Endothelial cell of umbilical vein (primary cell): ENCODE measurements at regions not wholly inside any gene's neighbourhood (a gene's known extent, or its start where the extent isn't known, plus 50 kb on each side); places are given as distances from the start of the nearest gene placed in this dataset.
"Not testable (repeated sequence)": the region's sequence is repeated elsewhere in the genome, so short reads cannot be mapped to it uniquely, and the experiment has no call there.

Experiments used
- BruUV-seq: library from RNA; stranded (reverse); fragments of 400-500 nt; replicated peaks from 2 replicates; lab custom pipeline; 2021; lab: Mats Ljungman, UMichigan
- CTCF ChIA-PET: fragments of 300-600, 350-600 bp; sonication (Branson Sonifier 250); formaldehyde crosslinking; loops from one replicate; lab custom pipeline; 2021; ENCODE audit warnings: antibody characterized with exemption, inconsistent platforms; lab: Charles Lee
- POLR2A ChIA-PET: fragments of 300-600, 350-600 bp; sonication (Branson Sonifier 250); formaldehyde crosslinking; loops from one replicate; lab custom pipeline; 2021; ENCODE audit warnings: antibody characterized with exemption, inconsistent platforms; lab: Charles Lee
- DNase-seq: peaks from one replicate; pipeline ENCODE4 v3.0.0-alpha.2; 2011; ENCODE audit warnings: low read depth, low spot score
- FAIRE-seq: peaks from 2 replicates; lab custom pipeline; 2011; peaks lifted over from hg19 to GRCh38; lab: Jason Lieb, UNC
- H2AFZ ChIP-seq: 2 replicates; pipeline ENCODE4 v1.6.0; 2012; ENCODE audit warnings: low read depth, low read length, control low read depth, inconsistent platforms
- H3K27ac ChIP-seq: 2 replicates; pipeline ENCODE4 v1.5.1; 2011; ENCODE audit warnings: low read depth, mild to moderate bottlenecking, control low read depth, low read length, moderate library complexity; ENCODE audit not compliant: insufficient read depth
- H3K27me3 ChIP-seq, 2 experiments: 2 replicates each; pipeline versions ENCODE4 v1.6.0 to v1.6.1; 2011; ENCODE audit warnings: low read length in 2 of 2, mixed read lengths in 1 of 2; ENCODE audit not compliant: control insufficient read depth in 2 of 2, insufficient read depth in 2 of 2
- H3K36me3 ChIP-seq, 2 experiments: 2 replicates in 1 of 2; 3 replicates in 1 of 2; pipeline ENCODE4 v1.5.1; 2011; ENCODE audit warnings: low read length in 2 of 2, mild to moderate bottlenecking in 1 of 2, moderate library complexity in 1 of 2; ENCODE audit not compliant: control insufficient read depth in 2 of 2, insufficient read depth in 2 of 2; ENCODE audit errors: extremely low read depth in 1 of 2
- H3K4me1 ChIP-seq: 3 replicates; pipeline ENCODE4 v1.5.1; 2011; ENCODE audit warnings: mild to moderate bottlenecking, low read length; ENCODE audit not compliant: control insufficient read depth, insufficient read depth; ENCODE audit errors: extremely low read depth
- H3K4me2 ChIP-seq: 2 replicates; pipeline ENCODE4 v1.6.1; 2011; ENCODE audit warnings: low read length, control low read depth, mixed read lengths; ENCODE audit not compliant: insufficient read depth
- H3K4me3 ChIP-seq, 3 experiments: fragments of 200-600 bp in 1 of 3; sonication (generic), shearing (Covaris generic) in 1 of 3; replicated peaks in 1 of 3; 2 replicates each; pipeline ENCODE4 v1.5.1; 2011 to 2016; ENCODE audit warnings: control low read depth in 3 of 3, low read length in 3 of 3, mild to moderate bottlenecking in 2 of 3, inconsistent platforms in 1 of 3, low read depth in 1 of 3, moderate library complexity in 1 of 3; ENCODE audit not compliant: insufficient read depth in 1 of 3
- H3K79me2 ChIP-seq: 2 replicates; pipeline ENCODE4 v1.6.0; 2012; ENCODE audit warnings: low read length, inconsistent platforms; ENCODE audit not compliant: control insufficient read depth, insufficient read depth
- H3K9ac ChIP-seq: replicated peaks from 2 replicates; pipeline ENCODE3; 2011; ENCODE audit warnings: low read length, control low read depth; ENCODE audit not compliant: insufficient read depth; ENCODE audit errors: extremely low read depth
- H3K9me1 ChIP-seq: replicated peaks from 3 replicates; pipeline ENCODE4 v1.6.0; 2011; ENCODE audit warnings: mild to moderate bottlenecking, low read length; ENCODE audit not compliant: control insufficient read depth, insufficient read depth; ENCODE audit errors: extremely low read depth
- H3K9me3 ChIP-seq: replicated peaks from 2 replicates; pipeline ENCODE4 v1.5.1; 2012; ENCODE audit warnings: low read length, inconsistent platforms; ENCODE audit not compliant: control insufficient read depth, insufficient read depth
- H4K20me1 ChIP-seq: replicated peaks from 2 replicates; pipeline ENCODE3; 2011; ENCODE audit warnings: mild to moderate bottlenecking, low read length; ENCODE audit not compliant: control insufficient read depth, insufficient read depth; ENCODE audit errors: extremely low read depth
- dilution Hi-C: fragments of 300-500 bp; cut with MboI; formaldehyde crosslinking; loops from one replicate; pipeline ENCODE4 v1.15.0; 2019; ENCODE audit warnings: low sequenced_read_pairs; ENCODE audit not compliant: extremely low pct_ligation_motif_present
- intact Hi-C: fragments of 100-400 bp; cut with micrococcal nuclease; formaldehyde crosslinking; loops from one replicate; pipeline ENCODE4 v1.10.0; 2022

DNA sequence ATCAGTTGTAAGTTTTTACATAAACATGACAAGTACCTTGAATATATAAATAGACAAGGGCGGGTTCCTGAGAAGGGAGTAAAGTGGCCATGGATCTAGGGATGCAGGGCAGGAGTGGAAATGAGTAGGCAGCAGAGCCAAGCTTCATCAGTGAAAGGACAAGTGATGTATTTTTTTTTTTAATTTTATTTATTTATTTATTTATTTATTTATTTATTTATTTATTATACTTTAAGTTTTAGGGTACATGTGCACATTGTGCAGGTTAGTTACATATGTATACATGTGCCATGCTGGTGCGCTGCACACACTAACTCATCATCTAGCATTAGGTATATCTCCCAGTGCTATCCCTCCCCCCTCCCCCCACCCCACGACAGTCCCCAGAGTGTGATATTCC is 428.3 kb downstream of the CCSER2 start:
- H3K27me3 ChIP-seq, FAIRE-seq, CTCF ChIA-PET, dilution Hi-C loops, H3K9me3 ChIP-seq, DNase-seq, H3K27ac ChIP-seq, H3K4me2 ChIP-seq, intact Hi-C loops, H3K9me1 ChIP-seq, H3K4me1 ChIP-seq, H3K36me3 ChIP-seq, POLR2A ChIA-PET, H3K9ac ChIP-seq, H2AFZ ChIP-seq, H3K79me2 ChIP-seq, H3K4me3 ChIP-seq, H4K20me1 ChIP-seq, BruUV-seq: not testable (repeated sequence)

DNA sequence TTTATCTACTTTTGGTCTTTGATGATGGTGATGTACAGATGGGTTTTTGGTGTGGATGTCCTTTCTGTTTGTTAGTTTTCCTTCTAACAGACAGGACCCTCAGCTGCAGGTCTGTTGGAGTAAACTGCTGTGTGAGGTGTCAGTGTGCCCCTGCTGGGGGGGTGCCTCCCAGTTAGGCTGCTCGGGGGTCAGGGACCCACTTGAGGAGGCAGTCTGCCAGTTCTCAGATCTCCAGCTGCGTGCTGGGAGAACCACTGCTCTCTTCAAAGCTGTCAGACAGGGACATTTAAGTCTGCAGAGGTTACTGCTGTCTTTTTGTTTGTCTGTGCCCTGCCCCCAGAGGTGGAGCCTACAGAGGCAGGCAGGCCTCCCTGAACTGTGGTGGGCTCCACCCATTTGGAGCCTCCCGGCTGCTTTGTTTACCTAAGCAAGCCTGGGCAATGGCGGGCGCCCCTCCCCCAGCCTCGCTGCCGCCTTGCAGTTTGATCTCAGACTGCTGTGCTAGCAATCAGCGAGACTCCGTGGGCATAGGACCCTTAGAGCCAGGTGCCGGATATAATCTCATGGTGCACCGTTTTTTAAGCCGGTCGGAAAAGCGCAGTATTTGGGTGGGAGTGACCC is 433.7 kb downstream of the CCSER2 start:
- H3K9me3 ChIP-seq, H3K9ac ChIP-seq, H3K4me3 ChIP-seq, H2AFZ ChIP-seq, POLR2A ChIA-PET, dilution Hi-C loops, CTCF ChIA-PET, H4K20me1 ChIP-seq, DNase-seq, H3K79me2 ChIP-seq, H3K36me3 ChIP-seq, H3K27ac ChIP-seq, H3K4me1 ChIP-seq, BruUV-seq, H3K27me3 ChIP-seq, FAIRE-seq, intact Hi-C loops, H3K9me1 ChIP-seq, H3K4me2 ChIP-seq: not testable (repeated sequence)
